ENCODE measurements at regions not wholly inside any gene's neighbourhood (a gene's known extent, or its start where the extent isn't known, plus 50 kb on each side); places are given as distances from the start of the nearest gene placed in this dataset.

DNA sequence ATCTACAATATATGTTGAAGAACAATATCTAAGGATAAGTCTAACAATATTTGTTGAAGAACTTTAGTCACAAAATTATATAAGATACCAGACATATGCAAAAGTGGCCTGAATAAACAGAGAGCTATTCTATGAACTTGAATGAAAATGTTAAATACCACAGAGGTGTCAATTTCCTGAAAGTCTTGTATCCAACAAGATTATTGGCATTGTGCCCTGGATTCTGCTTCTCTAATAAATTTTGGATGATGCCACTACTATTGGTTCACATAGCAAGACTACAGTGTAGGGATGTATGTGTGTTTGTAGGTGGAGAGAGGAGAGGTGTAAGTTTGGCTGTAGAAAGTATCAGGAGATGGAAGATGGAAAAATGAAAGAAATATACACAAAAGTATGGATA, 731.8 kb upstream of the RGMB start:
- H3K4me1 ChIP-seq (ENCODE audit: control insufficient read depth in 1 of 2, insufficient read depth in 2 of 2, low read length in 2 of 2), result no peaks in the 10 kb centered on the region
- H3K27me3 ChIP-seq (ENCODE audit: control insufficient read depth in 1 of 2, insufficient read depth in 2 of 2, low read length in 1 of 2), result no peaks in the 10 kb centered on the region
- H3K4me3 ChIP-seq (ENCODE audit: low read length in 2 of 2), result no peak overlapping the region
- intact Hi-C loops (cut with DNase I), result no loop called here
- H3K27ac ChIP-seq (ENCODE audit: low read depth in 1 of 2, low read length in 2 of 2), result no peak overlapping the region
- H3K9me3 ChIP-seq (ENCODE audit: control insufficient read depth, low read length), result no peaks in the 10 kb centered on the region
- H3K36me3 ChIP-seq (ENCODE audit: control insufficient read depth in 1 of 2, insufficient read depth in 2 of 2, low read length in 1 of 2), result no peaks in the 10 kb centered on the region
- DNase-seq, result no peak
- ATAC-seq (ENCODE audit: low FRiP score), result no peak

DNA sequence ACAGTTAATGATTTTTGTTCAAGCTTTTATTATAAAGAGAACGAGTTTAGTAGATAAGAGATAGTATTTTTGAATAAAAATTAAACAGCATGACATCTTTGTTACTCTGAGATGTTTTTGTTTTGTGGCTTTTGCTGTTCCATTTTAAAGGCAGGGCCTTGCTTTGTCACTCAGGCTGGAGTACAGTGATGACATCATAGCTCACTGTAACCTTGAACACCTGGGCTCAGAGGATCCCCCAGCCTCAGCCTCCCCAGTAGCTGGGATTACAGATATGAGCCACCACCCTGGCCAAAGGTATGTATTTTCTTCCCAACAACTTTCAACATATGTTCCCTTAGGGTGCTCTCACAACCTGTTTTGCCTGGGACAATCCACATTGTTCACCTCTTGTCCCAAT, 730.9 kb upstream of the RGMB start:
- H3K27me3 ChIP-seq (ENCODE audit: control insufficient read depth in 1 of 2, insufficient read depth in 2 of 2, low read length in 1 of 2), result no peaks in the 10 kb centered on the region
- intact Hi-C loops (cut with DNase I), result no loop called here
- no peaks in the 10 kb centered on the region for H3K9me3 ChIP-seq (ENCODE audit: control insufficient read depth, low read length)
- H3K4me3 ChIP-seq (ENCODE audit: low read length in 2 of 2), result no peak overlapping the region
- DNase-seq, result no peak
- H3K27ac ChIP-seq (ENCODE audit: low read depth in 1 of 2, low read length in 2 of 2), result no peak overlapping the region
- 54 to 64% methylated on average over 1 of the region's 1 CpG for WGBS, 2 donors
- no peaks in the 10 kb centered on the region for H3K4me1 ChIP-seq (ENCODE audit: control insufficient read depth in 1 of 2, insufficient read depth in 2 of 2, low read length in 2 of 2)
- ATAC-seq (ENCODE audit: low FRiP score), result no peak
- no peaks in the 10 kb centered on the region for H3K36me3 ChIP-seq (ENCODE audit: control insufficient read depth in 1 of 2, insufficient read depth in 2 of 2, low read length in 1 of 2)

DNA sequence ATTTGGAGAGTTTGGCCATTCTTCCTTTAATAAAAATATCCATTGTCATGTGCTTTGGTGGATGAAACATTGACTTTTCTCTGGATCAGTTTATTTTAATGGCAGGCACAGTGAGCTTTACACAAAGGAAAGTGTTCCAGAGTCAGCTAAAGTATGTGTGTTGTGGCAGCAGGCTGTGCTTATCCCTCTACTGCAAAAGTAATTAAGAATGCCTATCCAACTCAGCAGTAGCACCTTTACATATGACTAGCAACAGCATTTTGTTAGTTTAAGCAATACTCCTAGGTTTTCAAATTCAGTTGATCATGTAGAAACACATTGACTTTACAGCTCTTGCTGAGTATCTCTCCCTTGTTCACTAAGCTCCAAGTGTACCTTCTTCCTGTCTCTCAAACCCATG, 730.5 kb upstream of the RGMB start:
- ATAC-seq (ENCODE audit: low FRiP score), result no peak
- intact Hi-C loops (cut with DNase I), result no loop called here
- H3K4me1 ChIP-seq (ENCODE audit: control insufficient read depth in 1 of 2, insufficient read depth in 2 of 2, low read length in 2 of 2), result no peaks in the 10 kb centered on the region

DNA sequence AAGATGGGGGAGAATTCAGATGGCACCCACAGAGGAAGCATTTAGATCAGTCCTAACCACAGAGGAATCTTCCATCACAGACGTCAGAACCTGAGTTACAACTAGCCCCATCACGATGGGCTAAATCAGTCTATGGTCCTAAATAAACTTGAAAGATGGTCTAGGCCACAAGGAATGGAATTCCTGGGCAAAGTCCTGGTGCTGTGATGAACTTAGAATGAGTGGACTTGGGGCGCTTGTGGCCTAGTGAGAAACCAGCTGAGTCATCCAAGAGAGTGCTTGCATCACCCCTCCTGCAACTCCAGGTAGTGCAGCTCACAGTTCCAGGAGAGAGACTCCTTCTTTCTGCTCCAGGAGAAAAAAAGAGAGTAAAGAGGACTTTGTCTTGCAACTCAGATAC, 722.9 kb upstream of the RGMB start:
- Histone ChIP-seq H3K36me3 (ENCODE audit: control insufficient read depth in 1 of 2, insufficient read depth in 2 of 2, low read length in 1 of 2) (no peaks in the 10 kb centered on the region), H3K9me3 (ENCODE audit: control insufficient read depth, low read length) (peaks cover 7% of the 10 kb centered on the region), H3K4me1 (ENCODE audit: control insufficient read depth in 1 of 2, insufficient read depth in 2 of 2, low read length in 2 of 2) (no peaks in the 10 kb centered on the region), H3K27ac (ENCODE audit: low read depth in 1 of 2, low read length in 2 of 2) (no peak overlapping the region), H3K4me3 (ENCODE audit: low read length in 2 of 2) (no peak overlapping the region), H3K27me3 (ENCODE audit: control insufficient read depth in 1 of 2, insufficient read depth in 2 of 2, low read length in 1 of 2) (no peaks in the 10 kb centered on the region)
- ATAC-seq (ENCODE audit: low FRiP score) (no peak), DNase-seq (no peak)
- 69 to 83% methylated on average over 3 of the region's 3 CpGs for WGBS, 2 donors
- intact Hi-C loops (cut with DNase I), result no loop called here

More for the DNA sequence above, 730.5 kb upstream of the RGMB start:
- no peaks in the 10 kb centered on the region for H3K9me3 ChIP-seq (ENCODE audit: control insufficient read depth, low read length)
- H3K4me3 ChIP-seq (ENCODE audit: low read length in 2 of 2), result no peak overlapping the region
- H3K27me3 ChIP-seq (ENCODE audit: control insufficient read depth in 1 of 2, insufficient read depth in 2 of 2, low read length in 1 of 2), result no peaks in the 10 kb centered on the region
- no peak overlapping the region for H3K27ac ChIP-seq (ENCODE audit: low read depth in 1 of 2, low read length in 2 of 2)
- H3K36me3 ChIP-seq (ENCODE audit: control insufficient read depth in 1 of 2, insufficient read depth in 2 of 2, low read length in 1 of 2), result no peaks in the 10 kb centered on the region
- no peak for DNase-seq

DNA sequence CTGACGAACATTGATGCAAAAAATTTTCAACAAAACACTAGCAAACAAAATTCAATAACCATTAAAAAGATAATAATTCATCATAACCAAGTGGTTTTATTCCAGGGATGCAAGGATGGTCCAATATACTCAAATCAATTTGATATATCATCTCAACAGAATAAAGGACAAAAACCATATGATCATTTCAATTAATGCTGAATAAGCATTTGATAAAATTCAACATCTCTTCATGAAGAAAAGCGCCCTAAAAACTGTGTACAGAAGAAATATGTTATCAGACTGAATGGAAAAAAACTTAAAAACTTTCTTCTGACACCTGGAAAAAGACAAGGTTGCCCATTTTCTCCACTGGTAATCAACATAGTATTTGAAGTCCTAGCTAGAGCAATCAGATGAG, 720.3 kb upstream of the RGMB start:
- no peaks in the 10 kb centered on the region for H3K27me3 ChIP-seq (ENCODE audit: control insufficient read depth in 1 of 2, insufficient read depth in 2 of 2, low read length in 1 of 2)
- DNase-seq (no peak), ATAC-seq (ENCODE audit: low FRiP score) (no peak)
- 71% methylated on average over 2 of the region's 2 CpGs for WGBS, 2 donors
- intact Hi-C loops (cut with DNase I), result no loop called here
- no peaks in the 10 kb centered on the region for H3K4me1 ChIP-seq (ENCODE audit: control insufficient read depth in 1 of 2, insufficient read depth in 2 of 2, low read length in 2 of 2)
- no peak overlapping the region for H3K27ac ChIP-seq (ENCODE audit: low read depth in 1 of 2, low read length in 2 of 2)
- H3K36me3 ChIP-seq (ENCODE audit: control insufficient read depth in 1 of 2, insufficient read depth in 2 of 2, low read length in 1 of 2), result no peaks in the 10 kb centered on the region
- H3K9me3 ChIP-seq (ENCODE audit: control insufficient read depth, low read length), result peaks cover 7% of the 10 kb centered on the region
- H3K4me3 ChIP-seq (ENCODE audit: low read length in 2 of 2), result no peak overlapping the region

DNA sequence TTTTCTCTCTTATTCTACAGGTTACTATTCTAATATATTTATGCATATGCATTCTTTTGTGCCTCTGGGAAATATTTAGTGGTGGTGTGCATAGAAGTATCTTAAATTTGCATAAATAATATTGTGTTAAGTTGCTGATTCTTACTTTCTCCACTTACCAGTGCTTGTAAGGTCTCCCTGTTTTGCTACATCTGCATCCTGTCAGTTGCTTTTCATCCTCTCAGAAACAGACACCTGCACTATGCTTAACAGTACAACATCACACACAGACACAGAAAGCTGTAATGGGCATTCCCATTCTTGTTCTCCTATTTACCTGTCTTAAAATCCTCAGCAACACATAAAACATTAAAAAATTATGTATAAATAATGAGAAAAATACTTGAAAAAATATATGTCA, 713.3 kb upstream of the RGMB start:
- DNase-seq (no peak), ATAC-seq (ENCODE audit: low FRiP score) (no peak)
- H3K36me3 ChIP-seq (ENCODE audit: control insufficient read depth in 1 of 2, insufficient read depth in 2 of 2, low read length in 1 of 2), result no peaks in the 10 kb centered on the region
- no peak overlapping the region for H3K27ac ChIP-seq (ENCODE audit: low read depth in 1 of 2, low read length in 2 of 2)
- H3K9me3 ChIP-seq (ENCODE audit: control insufficient read depth, low read length), result no peaks in the 10 kb centered on the region
- intact Hi-C loops (cut with DNase I), result no loop called here
- no peak overlapping the region for H3K4me3 ChIP-seq (ENCODE audit: low read length in 2 of 2)
- no peaks in the 10 kb centered on the region for H3K4me1 ChIP-seq (ENCODE audit: control insufficient read depth in 1 of 2, insufficient read depth in 2 of 2, low read length in 2 of 2)
- H3K27me3 ChIP-seq (ENCODE audit: control insufficient read depth in 1 of 2, insufficient read depth in 2 of 2, low read length in 1 of 2), result no peaks in the 10 kb centered on the region

DNA sequence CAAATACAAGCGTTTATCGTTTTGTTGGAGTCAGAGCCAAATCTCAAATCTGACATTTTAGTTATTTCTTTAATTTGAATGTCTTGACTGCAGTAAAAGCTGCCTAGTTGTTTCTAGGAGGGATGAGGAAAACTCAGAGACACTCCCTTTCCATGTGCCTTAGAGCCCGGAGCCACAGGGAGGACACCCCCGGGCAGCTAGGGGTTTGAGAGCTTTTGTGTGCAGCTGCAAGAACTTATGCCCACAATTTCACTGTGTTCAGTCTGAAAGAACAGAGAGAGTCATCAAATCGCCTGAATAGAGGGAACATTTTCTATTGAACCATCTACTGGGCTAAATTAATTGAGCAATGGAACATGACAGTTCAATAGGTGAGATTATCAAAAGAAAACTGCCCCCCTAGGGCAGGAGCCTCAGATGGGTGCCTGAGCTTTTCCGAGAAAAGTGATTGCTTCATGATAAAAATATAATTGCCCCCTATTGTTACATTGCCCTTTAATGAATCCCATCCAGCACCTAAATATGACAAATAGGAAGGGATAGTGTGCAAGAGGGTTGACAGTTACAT, 709.3 kb upstream of the RGMB start:
- H3K4me3 ChIP-seq (ENCODE audit: low read length in 2 of 2), result no peak overlapping the region
- no peak overlapping the region for H3K27ac ChIP-seq (ENCODE audit: low read depth in 1 of 2, low read length in 2 of 2)
- no peaks in the 10 kb centered on the region for H3K27me3 ChIP-seq (ENCODE audit: control insufficient read depth in 1 of 2, insufficient read depth in 2 of 2, low read length in 1 of 2)
- intact Hi-C loops (cut with DNase I), result no loop called here
- DNase-seq, result no peak
- H3K9me3 ChIP-seq (ENCODE audit: control insufficient read depth, low read length), result no peaks in the 10 kb centered on the region
- H3K36me3 ChIP-seq (ENCODE audit: control insufficient read depth in 1 of 2, insufficient read depth in 2 of 2, low read length in 1 of 2), result no peaks in the 10 kb centered on the region
- WGBS, 2 donors, result 68 to 73% methylated on average over 6 of the region's 6 CpGs
- no peaks in the 10 kb centered on the region for H3K4me1 ChIP-seq (ENCODE audit: control insufficient read depth in 1 of 2, insufficient read depth in 2 of 2, low read length in 2 of 2)
- no peak for ATAC-seq (ENCODE audit: low FRiP score)

DNA sequence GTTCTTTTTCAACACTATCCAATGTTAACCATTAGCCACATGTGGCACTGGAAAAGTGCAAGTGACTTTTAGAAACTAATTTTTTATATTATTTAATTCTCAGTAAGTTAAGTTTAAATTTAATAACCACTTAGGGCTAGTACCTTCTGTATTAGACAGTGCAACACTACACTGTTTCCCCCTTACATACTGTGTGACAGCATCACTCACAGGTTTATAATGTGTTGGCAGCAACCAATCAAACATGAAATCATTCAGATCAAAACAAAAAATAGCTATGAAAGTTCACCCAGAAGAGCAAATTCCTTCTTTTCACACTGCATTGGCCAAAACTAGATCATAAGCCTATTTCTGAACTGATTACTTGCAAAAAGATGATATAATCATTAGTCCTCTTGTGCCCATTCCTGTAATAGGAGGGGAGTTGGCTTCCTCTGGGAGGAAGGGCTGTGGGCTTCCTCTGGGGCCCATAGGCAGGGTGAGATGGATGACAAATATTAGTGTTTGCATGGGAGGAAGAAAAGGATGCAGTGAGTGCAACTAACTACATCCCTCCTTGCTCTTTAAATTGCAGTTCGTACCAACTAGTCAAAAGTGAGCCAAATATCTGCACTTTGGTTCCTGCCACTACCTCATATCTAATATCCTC, 708.1 kb upstream of the RGMB start:
- no peaks in the 10 kb centered on the region for H3K36me3 ChIP-seq (ENCODE audit: control insufficient read depth in 1 of 2, insufficient read depth in 2 of 2, low read length in 1 of 2)
- H3K27ac ChIP-seq (ENCODE audit: low read depth in 1 of 2, low read length in 2 of 2), result no peak overlapping the region
- no peak for ATAC-seq (ENCODE audit: low FRiP score)

DNA sequence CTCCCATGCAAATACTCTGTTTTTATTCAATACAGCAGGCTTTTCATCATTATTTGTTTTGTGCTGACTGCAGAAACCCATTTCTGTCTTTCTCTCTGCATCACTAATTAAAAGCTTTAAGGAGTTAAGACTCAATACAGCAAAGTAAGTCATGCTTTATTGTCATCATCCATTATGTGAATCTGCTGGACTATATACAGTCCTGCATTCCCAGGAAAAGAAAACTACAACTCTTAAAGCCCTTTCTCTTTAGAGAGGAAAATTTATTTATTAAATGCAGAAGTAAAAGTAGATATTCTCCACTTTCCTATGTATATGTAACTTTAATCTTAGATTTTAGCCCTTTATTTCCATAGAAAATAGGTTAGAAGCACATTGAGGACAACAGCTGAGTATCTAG, 706.6 kb upstream of the RGMB start:
- Histone ChIP-seq H3K4me3 (ENCODE audit: low read length in 2 of 2) (no peak overlapping the region), H3K27ac (ENCODE audit: low read depth in 1 of 2, low read length in 2 of 2) (no peak overlapping the region), H3K27me3 (ENCODE audit: control insufficient read depth in 1 of 2, insufficient read depth in 2 of 2, low read length in 1 of 2) (no peaks in the 10 kb centered on the region), H3K4me1 (ENCODE audit: control insufficient read depth in 1 of 2, insufficient read depth in 2 of 2, low read length in 2 of 2) (no peaks in the 10 kb centered on the region), H3K36me3 (ENCODE audit: control insufficient read depth in 1 of 2, insufficient read depth in 2 of 2, low read length in 1 of 2) (no peaks in the 10 kb centered on the region), H3K9me3 (ENCODE audit: control insufficient read depth, low read length) (no peaks in the 10 kb centered on the region)
- ATAC-seq (ENCODE audit: low FRiP score) (no peak), DNase-seq (no peak)
- intact Hi-C loops (cut with DNase I), result no loop called here

More for the DNA sequence above, 708.1 kb upstream of the RGMB start:
- intact Hi-C loops (cut with DNase I), result no loop called here
- WGBS, 2 donors, result 51 to 55% methylated on average over 1 of the region's 1 CpG
- Histone ChIP-seq H3K9me3 (ENCODE audit: control insufficient read depth, low read length) (no peaks in the 10 kb centered on the region), H3K27me3 (ENCODE audit: control insufficient read depth in 1 of 2, insufficient read depth in 2 of 2, low read length in 1 of 2) (no peaks in the 10 kb centered on the region), H3K4me3 (ENCODE audit: low read length in 2 of 2) (no peak overlapping the region), H3K4me1 (ENCODE audit: control insufficient read depth in 1 of 2, insufficient read depth in 2 of 2, low read length in 2 of 2) (no peaks in the 10 kb centered on the region)
- DNase-seq, result no peak

Data from aorta (tissue), 5 donors.